Stimulated activated CD4-positive, alpha-beta T cell treated with anti-CD3 and anti-CD28 coated beads, Interleukin-1b, Interleukin-23, amount 100 ng/mL, for 48 hours (primary cell): ENCODE measurements at regions not wholly inside any gene's neighbourhood (a gene's known extent, or its start where the extent isn't known, plus 50 kb on each side); places are given as distances from the start of the nearest gene placed in this dataset.

Experiments used
- DNase-seq: peaks from one replicate; pipeline ENCODE4 v3.0.0-alpha.2; 2020

DNA sequence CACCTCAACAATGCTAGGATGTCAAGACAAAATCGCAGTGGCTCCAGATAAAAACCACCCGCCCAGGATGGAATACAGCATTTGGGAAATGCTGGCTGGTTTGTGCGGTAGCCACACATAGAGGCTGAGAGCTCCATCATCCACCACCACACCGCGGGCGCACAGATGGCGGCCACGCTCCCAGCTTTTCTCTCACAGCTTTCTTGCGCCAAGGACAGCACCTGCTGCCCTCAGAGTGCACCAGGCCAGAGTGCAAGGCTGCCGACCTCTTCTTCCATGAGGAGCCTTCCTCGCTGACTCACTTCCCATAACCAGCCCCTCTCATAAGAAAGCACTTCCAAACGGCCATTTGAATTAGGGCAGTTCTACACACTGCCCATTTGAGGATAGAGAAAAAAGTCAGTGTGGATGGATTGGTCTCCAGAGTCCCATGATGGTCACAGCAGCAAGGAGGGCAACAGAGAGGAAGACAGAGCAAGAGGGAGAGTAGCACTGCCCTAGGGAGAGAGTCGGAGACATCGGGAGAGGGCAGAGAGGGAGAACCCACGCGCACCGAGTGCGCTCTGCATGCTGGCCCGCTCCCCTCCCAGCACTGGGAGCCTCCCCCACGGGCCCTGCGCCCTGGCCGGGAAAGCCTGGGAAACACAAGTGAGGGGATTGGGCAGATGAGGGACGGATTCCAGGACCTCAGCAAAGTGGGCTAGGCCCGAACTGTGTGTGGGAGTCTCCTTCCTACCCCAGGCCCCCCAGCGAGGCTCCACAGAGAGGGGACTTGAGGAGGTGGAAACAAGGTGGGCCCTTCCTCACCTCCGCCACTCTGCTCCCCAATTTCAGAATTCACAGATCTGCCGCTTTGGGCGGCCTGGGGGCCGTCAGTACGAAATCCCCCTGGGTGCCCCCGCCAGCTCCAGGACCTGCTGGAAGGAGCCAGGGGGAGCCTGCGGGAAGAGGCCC lies 156.9 kb downstream of the USP12 start:
- no peak for DNase-seq

- DNase-seq = no peak
These were observed 159.0 kb downstream of the USP12 start for GRCh38 chr13:27012482-27013197.

DNA sequence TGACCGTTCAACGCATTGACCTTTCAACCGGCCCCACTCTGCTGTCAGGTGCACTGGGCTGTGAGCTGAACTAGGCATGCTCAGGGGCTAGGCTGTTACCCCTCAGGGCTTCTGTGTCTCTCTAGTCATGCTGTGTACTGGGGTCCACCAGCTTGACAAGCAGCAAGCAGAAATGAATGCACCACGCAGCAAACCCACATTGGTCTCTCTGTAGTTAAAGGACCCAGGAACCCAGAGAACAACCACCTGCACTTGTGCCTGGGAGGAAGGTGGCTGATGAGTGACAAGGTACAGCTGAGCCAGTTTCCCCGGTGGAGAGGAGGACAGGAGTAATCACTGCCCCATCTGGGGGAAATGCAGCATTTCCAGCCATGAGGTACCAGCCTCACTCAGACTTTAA lies 159.9 kb downstream of the USP12 start:
- DNase-seq = no peak

DNA sequence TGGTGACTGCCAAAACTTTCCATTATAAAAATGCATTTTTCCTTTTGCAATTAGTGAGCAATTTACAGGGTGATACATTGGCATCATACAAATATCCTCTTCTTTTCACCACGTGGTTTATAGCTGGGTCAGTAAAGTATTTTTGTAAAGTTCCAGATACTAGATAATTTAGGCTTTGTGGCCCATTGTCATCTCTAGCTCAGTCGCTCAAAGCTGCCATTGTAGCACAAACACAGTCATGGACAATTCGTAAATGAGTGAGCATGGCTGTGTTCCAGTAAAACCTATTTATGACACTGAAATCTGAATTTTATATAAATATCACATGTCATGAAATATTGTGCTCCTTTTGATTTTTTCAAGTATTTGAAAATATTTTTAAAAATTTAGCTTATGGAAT lies 162.9 kb downstream of the USP12 start:
- no peak for DNase-seq

GRCh38 chr13:27007166-27007565 lies 164.4 kb downstream of the USP12 start:
- DNase-seq = no peak

- no peak for DNase-seq
These were observed 165.0 kb downstream of the USP12 start for GRCh38 chr13:27006519-27007161.

DNA sequence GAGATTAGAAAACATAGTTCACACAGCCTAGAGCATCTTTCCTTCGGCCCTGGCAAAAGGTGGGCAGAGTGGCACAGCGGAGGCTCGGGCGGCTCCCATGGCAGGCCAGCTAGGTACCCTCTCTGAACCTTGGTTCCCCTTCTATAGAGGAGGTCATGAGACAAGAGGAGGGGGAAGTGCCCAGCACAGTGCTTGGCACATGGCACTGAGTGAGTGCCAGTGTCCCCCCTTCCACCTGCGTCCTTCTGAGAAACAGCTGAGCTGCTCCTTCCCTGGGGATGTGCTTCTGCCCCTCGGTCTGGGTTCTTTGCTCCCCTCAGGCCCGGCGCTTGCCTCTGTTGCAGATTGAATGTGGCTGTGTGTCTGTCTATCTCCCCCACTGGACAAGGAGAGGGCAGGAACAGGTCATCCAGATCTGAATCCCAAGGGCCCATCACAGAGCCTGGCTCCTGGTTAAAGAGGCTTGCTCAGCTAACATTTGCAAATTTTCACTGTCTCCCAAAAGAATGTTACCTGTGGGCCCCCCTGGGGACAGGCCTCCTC lies 165.6 kb downstream of the USP12 start:
- no peak for DNase-seq

- DNase-seq = no peak
These were observed 166.1 kb downstream of the USP12 start for GRCh38 chr13:27005556-27005955.

DNA sequence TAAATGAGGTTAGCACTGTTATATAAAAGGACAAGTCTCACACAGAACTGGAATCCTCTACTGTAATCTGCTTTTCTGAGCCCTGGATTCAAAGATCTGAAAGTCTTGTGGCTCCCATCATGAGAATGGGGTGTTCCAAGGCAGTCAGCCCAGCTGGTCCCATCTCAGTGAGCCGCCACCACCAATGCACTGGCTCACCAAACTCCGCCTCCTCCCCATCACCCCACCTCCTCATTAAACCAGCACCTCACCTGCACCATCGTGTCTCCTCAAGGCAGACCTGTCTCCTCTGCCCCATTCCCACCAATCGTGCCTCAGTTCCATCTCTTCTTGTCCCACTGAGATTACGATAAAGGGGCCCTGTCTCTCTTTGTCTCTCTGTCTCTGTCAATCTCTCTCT lies 166.7 kb downstream of the USP12 start:
- DNase-seq = no peak

DNA sequence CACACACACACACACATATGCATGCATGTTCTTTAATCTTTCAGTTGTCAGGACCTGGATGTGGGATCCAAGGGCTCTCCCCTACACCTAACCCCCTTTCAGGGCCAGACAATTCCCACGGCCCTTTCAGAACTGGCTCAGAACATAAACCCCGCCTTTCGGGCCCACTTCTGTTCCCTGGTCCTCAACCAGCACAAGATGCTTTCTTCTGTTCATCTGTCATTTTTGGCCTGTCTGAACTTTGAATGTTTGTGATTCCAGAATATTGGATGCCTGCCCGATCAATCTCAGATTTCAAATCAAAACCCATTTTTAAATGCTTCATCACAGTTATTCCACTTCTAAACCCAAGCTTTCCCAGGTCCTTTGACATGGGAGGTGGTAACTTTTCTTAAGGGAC lies 167.3 kb downstream of the USP12 start:
- DNase-seq = no peak

DNA sequence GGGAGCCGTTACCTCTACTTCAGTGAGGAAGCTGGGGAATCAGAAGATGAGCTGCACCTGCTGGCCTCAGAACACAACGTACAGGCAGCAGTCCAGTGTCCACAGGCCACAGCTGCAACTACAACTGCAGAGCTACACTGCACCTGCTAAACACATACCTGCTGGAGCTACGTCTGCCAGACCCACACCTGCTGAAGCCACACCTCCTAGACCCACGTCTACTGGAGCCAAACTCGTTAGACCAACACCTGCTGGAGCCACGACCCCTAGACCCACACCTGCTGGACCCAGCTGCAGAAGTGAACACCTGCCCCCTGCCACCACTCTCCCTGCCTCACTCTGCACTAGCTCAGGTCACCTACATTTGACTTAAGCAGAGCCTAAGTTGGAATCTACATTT lies 169.9 kb downstream of the USP12 start:
- DNase-seq = no peak

DNA sequence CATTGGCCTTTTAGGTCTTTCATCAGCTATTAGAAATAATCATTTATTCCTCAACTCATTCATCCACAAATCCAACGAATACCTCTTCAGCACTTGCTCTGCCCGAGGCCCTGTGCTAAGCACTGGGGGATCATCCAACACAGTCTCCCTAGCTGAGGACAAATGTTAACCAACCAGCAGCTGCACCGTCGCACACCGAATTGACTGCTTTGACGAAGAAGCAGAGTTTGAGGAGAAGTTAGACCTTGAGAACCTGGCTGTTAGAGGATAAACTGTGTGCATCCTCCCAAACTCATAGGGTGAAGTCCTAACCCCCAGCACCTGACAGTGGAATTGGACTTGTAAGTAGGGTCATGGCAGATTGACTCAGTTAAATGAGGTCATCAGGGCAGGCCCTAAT lies 170.9 kb downstream of the USP12 start:
- no peak for DNase-seq

- DNase-seq = no peak
These were observed 172.1 kb downstream of the USP12 start for GRCh38 chr13:26999499-26999898.

GRCh38 chr13:26998292-26998691 lies 173.3 kb downstream of the USP12 start:
- DNase-seq = no peak

GRCh38 chr13:26996965-26997752 lies 174.5 kb downstream of the USP12 start:
- no peak for DNase-seq

GRCh38 chr13:26995159-26995558 lies 176.5 kb downstream of the USP12 start:
- DNase-seq = no peak

DNA sequence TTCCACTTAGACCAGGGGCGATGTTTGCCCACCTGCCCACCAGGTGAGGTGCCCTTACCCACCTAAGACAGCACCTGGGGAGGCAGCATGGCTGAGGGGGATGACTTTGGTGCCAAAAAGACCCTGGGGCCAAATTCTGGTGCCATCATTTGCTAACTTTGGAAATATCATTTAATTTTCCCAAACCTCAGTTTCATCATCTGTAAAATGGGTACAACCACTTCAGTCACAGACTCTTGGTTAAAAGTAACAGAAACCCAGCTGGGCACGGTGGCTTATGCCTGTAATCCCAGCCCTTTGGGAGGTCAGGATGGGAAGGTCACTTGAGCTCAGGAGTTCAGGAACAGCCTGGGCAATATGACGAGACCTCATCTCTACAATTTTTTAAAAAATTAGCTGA lies 177.8 kb downstream of the USP12 start:
- no peak for DNase-seq

DNA sequence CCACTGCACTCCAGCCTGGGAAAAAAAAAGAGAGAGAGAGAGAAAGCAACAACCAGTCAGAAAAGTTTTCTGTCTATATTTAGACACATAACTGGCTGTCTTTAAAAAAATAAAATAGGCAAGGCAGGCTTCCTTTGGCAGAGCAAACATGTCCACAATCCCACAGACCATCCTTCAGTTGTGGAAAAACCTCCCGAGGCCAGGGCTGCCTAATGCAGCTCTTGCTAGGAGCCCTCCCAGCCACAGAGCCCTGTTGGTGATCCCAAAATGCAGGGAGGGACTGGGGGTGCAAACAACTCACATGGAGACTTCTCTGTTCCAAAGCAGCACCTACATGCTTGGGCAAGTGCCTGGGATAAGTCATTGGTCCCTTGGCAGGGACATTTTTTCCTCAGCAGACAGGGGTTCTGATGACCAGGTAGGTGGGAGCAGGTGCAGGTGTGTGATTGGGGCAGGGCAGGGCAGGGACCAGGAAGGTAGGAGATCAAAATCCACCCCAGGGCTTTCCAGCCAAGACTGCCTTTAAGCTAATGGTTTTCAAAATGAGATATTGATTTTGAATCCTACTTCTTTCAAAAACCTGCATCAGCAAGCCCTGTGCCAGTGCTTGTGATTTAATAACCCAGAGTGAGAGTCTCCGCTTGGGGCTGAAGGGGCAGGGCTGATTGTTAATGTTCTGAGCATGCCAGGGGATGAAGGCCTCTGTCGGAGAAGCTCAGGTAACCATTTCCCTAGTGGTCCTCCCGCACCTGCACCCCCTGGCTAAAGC lies 178.5 kb downstream of the USP12 start:
- DNase-seq = no peak

DNA sequence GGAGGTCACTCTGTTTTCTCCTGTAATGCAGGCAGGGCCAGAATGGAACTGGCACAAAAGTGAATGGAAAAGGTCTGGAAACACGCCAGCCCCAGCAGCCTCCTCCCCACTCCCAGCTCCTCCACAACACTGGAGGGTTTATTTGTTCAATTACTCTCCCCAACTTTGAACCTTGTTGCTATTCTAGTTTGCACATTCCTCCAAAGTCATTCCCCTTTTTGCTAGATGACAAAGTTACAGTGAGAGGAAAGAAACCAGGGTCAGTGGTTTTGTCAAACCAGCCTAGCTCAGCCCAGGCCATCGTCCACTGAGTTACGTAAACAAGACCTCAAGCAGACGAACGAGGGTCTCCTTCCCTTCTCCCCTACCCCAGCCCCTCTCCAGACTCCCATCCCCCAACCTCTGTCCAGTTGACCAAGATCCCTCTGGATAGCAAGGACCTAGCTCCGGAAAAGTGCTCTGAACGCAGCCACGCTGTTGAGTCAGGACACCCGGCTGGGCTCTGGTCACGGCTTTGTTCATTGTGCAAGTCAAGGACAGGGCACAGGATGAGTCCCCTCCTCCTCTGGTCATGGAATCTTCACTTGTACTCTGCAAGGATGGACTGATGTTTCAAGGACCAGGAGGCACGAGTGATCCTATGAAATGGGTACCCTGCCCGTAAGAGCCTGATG lies 180.0 kb downstream of the USP12 start:
- no peak for DNase-seq

DNA sequence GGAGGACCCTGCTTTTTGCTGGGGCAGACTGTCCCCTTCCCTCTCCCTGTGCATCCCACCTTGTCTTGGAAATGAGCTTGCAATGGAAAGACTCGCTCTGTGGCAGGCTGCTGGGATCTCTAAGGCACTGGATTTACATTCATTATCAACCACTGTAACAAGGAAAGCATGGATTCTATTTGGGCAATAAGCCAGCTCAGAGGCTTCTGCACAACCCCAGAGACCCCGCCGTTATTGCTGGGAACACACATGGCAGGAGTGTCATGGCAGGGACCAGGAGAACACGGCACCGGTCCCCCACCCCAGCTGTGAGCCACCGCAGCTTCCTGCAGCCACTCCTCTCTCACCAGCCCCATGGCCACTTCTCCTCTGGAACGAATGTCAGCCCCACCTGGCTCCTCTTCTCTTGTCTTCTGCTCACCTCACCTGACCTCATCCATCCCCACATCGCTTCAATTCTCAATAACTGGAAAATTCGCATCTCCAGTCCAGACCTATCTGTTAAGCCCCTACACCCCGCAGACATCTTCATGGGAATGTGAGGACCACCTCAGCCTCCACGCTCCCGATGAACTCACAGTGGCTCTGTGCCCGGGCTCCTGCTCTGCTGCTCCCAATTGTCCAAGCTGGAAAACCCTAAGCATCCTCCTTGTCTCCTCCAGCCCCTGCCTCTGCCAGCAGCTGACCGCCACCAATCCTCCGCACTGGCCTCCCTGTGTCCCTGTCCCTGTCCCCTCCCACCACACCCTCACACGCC lies 181.5 kb downstream of the USP12 start:
- no peak for DNase-seq
